ENCODE measurements at regions not wholly inside any gene's neighbourhood (a gene's known extent, or its start where the extent isn't known, plus 50 kb on each side); places are given as distances from the start of the nearest gene placed in this dataset.

DNA sequence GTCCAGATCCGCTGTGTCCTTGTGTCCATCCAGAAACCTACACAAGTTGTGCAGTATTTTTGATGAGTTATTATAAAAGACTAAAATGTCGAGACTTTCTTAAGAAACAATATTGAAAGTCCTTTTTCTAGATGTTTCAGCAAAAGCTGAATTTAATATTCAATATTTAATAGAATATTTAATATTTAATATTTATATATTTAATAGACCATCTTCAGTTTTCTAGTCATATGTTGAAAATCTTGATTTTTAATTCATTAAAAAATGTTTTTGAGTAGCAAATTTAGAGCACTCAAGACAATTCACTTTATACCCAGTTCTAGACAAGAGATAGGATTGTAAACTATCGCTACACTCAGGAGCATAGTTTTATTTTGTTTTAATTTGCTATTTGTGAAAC, 447.8 kb downstream of the SLITRK5 start:
- no peaks in the 10 kb centered on the region for H3K9me3 Mint-ChIP-seq
- peaks cover 7% of the 10 kb centered on the region for H3K4me1 Mint-ChIP-seq
- POLR2A ChIA-PET = no interaction called here
- ATAC-seq (no peak), DNase-seq (ENCODE audit: low spot score) (no peak)
- no peaks in the 10 kb centered on the region for H3K27me3 Mint-ChIP-seq (ENCODE audit: low read depth)
- H3K27ac Mint-ChIP-seq = no peak overlapping the region
- no peak overlapping the region for H3K4me3 Mint-ChIP-seq
- no peaks in the 10 kb centered on the region; the same call in 1 of the 2 replicates for H3K36me3 Mint-ChIP-seq
- CTCF ChIA-PET = no interaction called here
- TF ChIP-seq JUN (CRISPR knock-in tag; IDR thresholded peaks at IDR 0.05) (no peak), HMGA2 (CRISPR knock-in tag; IDR thresholded peaks at IDR 0.05) (peak; percentile 96)

DNA sequence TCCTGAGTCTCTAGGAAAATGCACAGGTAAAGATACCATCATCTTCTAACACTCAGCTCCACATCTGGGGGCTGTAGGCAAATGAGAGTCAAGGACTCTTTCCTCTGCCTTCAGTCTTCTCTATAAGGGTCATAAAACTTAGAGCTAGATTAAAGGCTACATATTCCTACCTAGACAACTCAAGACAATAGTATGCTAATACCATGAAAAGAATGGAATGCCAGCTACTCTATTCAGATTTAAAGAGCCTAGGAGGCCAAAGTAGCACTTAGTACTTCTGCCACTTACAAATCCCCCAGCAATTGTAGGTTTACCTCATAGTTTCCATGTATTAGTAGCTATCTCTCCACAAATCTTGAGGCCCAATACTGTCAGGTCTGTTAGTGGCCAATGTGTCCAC, 453.0 kb downstream of the SLITRK5 start:
- DNase-seq (ENCODE audit: low spot score) (no peak), ATAC-seq (peak; percentile 97)
- CTCF ChIA-PET = interaction anchor here (0.7 kb wide), 1 partner anchor 20 kb away, joined by 4 read pairs; no protein-coding TSS in a partner anchor
- H3K27me3 Mint-ChIP-seq (ENCODE audit: low read depth) = no peaks in the 10 kb centered on the region
- H3K36me3 Mint-ChIP-seq = no peaks in the 10 kb centered on the region; the same call in 1 of the 2 replicates
- POLR2A ChIA-PET = interaction anchor here (0.6 kb wide), 1 partner anchor 11 kb away, joined by 3 read pairs; no protein-coding TSS in a partner anchor
- H3K27ac Mint-ChIP-seq = no peak overlapping the region
- H3K4me3 Mint-ChIP-seq = no peak overlapping the region
- peaks cover 3% of the 10 kb centered on the region; the same call in 1 of the 2 replicates for H3K9me3 Mint-ChIP-seq
- TF ChIP-seq, protein P1, sequence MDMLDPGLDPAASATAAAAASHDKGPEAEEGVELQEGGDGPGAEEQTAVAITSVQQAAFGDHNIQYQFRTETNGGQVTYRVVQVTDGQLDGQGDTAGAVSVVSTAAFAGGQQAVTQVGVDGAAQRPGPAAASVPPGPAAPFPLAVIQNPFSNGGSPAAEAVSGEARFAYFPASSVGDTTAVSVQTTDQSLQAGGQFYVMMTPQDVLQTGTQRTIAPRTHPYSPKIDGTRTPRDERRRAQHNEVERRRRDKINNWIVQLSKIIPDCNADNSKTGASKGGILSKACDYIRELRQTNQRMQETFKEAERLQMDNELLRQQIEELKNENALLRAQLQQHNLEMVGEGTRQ (CRISPR knock-in tag; IDR thresholded peaks at IDR 0.05) = no peak
- TF ChIP-seq NR2C2 (CRISPR knock-in tag; IDR thresholded peaks at IDR 0.05) (no peak), ZBTB21 (CRISPR knock-in tag; IDR thresholded peaks at IDR 0.05; ENCODE audit: borderline replicate concordance) (no peak), ZNF317 (CRISPR knock-in tag; IDR thresholded peaks at IDR 0.05; ENCODE audit: borderline replicate concordance, low read depth) (no peak), SOX15 (CRISPR knock-in tag; IDR thresholded peaks at IDR 0.05) (no peak), ESRRA (CRISPR knock-in tag; IDR thresholded peaks at IDR 0.05; ENCODE audit: borderline replicate concordance) (no peak), OVOL2 (CRISPR knock-in tag; IDR thresholded peaks at IDR 0.05; ENCODE audit: borderline replicate concordance) (no peak), TEAD1 (CRISPR knock-in tag; IDR thresholded peaks at IDR 0.05) (no peak), FOXK1 (CRISPR knock-in tag; IDR thresholded peaks at IDR 0.05) (no peak), KAT7 (CRISPR knock-in tag; IDR thresholded peaks at IDR 0.05; ENCODE audit: borderline replicate concordance) (no peak), TP53 (CRISPR knock-in tag; IDR thresholded peaks at IDR 0.05) (no peak), TCF7 (CRISPR knock-in tag; IDR thresholded peaks at IDR 0.05; ENCODE audit: low read depth) (no peak), GRHL2 (CRISPR knock-in tag; IDR thresholded peaks at IDR 0.05; ENCODE audit: insufficient replicate concordance, severe bottlenecking) (no peak)
- TF ChIP-seq, protein P2, sequence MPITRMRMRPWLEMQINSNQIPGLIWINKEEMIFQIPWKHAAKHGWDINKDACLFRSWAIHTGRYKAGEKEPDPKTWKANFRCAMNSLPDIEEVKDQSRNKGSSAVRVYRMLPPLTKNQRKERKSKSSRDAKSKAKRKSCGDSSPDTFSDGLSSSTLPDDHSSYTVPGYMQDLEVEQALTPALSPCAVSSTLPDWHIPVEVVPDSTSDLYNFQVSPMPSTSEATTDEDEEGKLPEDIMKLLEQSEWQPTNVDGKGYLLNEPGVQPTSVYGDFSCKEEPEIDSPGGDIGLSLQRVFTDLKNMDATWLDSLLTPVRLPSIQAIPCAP (CRISPR knock-in tag; IDR thresholded peaks at IDR 0.05) = no peak
- TF ChIP-seq, protein P3, sequence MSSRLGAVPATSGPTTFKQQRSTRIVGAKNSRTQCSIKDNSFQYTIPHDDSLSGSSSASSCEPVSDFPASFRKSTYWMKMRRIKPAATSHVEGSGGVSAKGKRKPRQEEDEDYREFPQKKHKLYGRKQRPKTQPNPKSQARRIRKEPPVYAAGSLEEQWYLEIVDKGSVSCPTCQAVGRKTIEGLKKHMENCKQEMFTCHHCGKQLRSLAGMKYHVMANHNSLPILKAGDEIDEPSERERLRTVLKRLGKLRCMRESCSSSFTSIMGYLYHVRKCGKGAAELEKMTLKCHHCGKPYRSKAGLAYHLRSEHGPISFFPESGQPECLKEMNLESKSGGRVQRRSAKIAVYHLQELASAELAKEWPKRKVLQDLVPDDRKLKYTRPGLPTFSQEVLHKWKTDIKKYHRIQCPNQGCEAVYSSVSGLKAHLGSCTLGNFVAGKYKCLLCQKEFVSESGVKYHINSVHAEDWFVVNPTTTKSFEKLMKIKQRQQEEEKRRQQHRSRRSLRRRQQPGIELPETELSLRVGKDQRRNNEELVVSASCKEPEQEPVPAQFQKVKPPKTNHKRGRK (CRISPR knock-in tag; IDR thresholded peaks at IDR 0.05; ENCODE audit: borderline replicate concordance) = no peak
- TF ChIP-seq, protein P4, sequence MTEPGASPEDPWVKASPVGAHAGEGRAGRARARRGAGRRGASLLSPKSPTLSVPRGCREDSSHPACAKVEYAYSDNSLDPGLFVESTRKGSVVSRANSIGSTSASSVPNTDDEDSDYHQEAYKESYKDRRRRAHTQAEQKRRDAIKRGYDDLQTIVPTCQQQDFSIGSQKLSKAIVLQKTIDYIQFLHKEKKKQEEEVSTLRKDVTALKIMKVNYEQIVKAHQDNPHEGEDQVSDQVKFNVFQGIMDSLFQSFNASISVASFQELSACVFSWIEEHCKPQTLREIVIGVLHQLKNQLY (CRISPR knock-in tag; IDR thresholded peaks at IDR 0.05) = no peak
- TF ChIP-seq, protein P5, sequence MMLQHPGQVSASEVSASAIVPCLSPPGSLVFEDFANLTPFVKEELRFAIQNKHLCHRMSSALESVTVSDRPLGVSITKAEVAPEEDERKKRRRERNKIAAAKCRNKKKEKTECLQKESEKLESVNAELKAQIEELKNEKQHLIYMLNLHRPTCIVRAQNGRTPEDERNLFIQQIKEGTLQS (CRISPR knock-in tag; conservative IDR thresholded peaks at IDR 0.05) = no peak
- TF ChIP-seq, protein P6, sequence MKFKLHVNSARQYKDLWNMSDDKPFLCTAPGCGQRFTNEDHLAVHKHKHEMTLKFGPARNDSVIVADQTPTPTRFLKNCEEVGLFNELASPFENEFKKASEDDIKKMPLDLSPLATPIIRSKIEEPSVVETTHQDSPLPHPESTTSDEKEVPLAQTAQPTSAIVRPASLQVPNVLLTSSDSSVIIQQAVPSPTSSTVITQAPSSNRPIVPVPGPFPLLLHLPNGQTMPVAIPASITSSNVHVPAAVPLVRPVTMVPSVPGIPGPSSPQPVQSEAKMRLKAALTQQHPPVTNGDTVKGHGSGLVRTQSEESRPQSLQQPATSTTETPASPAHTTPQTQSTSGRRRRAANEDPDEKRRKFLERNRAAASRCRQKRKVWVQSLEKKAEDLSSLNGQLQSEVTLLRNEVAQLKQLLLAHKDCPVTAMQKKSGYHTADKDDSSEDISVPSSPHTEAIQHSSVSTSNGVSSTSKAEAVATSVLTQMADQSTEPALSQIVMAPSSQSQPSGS (CRISPR knock-in tag; IDR thresholded peaks at IDR 0.05; ENCODE audit: borderline replicate concordance, low read depth) = no peak
- TF ChIP-seq, protein P7, sequence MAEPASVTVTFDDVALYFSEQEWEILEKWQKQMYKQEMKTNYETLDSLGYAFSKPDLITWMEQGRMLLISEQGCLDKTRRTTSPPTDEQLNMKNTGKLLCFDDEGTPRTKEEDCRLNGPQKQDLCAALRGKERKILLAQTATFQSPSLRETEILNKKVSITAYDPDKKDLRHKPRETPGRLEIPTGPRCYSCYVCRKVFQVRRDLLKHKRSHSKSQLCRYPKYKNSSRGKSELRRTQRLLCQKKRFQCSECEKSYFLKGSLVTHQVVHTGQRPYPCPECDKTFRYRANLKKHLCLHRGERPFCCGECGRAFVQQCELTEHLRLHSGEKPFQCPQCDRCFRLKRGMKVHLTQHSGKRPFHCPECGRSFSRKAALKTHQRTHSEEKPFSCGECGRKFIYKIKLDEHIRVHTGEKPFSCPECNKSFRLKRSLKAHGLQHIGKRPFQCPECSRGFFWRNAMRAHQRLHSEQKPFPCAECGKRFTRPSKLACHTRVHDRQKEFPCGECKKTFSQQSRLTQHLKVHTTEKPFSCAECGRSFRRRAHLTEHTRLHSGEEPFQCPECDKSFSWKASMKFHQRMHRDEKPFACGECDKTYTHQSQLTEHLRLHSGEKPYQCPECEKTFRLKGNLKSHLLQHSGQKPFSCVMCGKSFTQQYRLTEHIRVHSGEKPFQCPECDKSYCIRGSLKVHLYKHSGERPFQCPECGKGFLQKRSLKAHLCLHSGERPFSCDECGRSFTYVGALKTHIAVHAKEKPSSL (CRISPR knock-in tag; conservative IDR thresholded peaks at IDR 0.05) = no peak
- TF ChIP-seq, protein P8, sequence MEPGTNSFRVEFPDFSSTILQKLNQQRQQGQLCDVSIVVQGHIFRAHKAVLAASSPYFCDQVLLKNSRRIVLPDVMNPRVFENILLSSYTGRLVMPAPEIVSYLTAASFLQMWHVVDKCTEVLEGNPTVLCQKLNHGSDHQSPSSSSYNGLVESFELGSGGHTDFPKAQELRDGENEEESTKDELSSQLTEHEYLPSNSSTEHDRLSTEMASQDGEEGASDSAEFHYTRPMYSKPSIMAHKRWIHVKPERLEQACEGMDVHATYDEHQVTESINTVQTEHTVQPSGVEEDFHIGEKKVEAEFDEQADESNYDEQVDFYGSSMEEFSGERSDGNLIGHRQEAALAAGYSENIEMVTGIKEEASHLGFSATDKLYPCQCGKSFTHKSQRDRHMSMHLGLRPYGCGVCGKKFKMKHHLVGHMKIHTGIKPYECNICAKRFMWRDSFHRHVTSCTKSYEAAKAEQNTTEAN (CRISPR knock-in tag; IDR thresholded peaks at IDR 0.05) = no peak
- peaks cover 19% of the 10 kb centered on the region for H3K4me1 Mint-ChIP-seq
